SK-N-SH treated with all-trans-retinoic acid at 6 μM for 48 hours (cell line): ENCODE measurements at regions not wholly inside any gene's neighbourhood (a gene's known extent, or its start where the extent isn't known, plus 50 kb on each side); places are given as distances from the start of the nearest gene placed in this dataset.

Experiments used
- ESRRG ChIP-seq: fragments of 250-450 bp; sonication (Bioruptor Pico); IDR thresholded peaks from 2 replicates; pipeline ENCODE4 v1.6.1; 2021; ENCODE audit warnings: mild to moderate bottlenecking
- OSR1 ChIP-seq: fragments of 250-450 bp; sonication (Bioruptor Pico); IDR thresholded peaks from 2 replicates; pipeline ENCODE4 v1.8.0; 2022; ENCODE audit warnings: moderate library complexity, mild to moderate bottlenecking, inconsistent platforms
- PATZ1 ChIP-seq: fragments of 250-450 bp; sonication (Bioruptor Pico); IDR thresholded peaks from 2 replicates; pipeline ENCODE4 v1.8.0; 2020; ENCODE audit warnings: mild to moderate bottlenecking, moderate library complexity, borderline replicate concordance
- PPARA ChIP-seq: fragments of 250-450 bp; sonication (Bioruptor Pico); IDR thresholded peaks from 2 replicates; pipeline ENCODE4 v1.5.0; 2020; ENCODE audit warnings: mild to moderate bottlenecking, borderline replicate concordance
- TCF4 ChIP-seq: fragments of 250-450 bp; sonication (Bioruptor Pico); IDR thresholded peaks from 2 replicates; pipeline ENCODE4 v1.8.0; 2021; ENCODE audit warnings: mild to moderate bottlenecking, moderate library complexity, borderline replicate concordance
- TSHZ2 ChIP-seq: fragments of 250-450 bp; sonication (Bioruptor Pico); IDR thresholded peaks from 2 replicates; pipeline ENCODE4 v1.5.0; 2020; ENCODE audit warnings: mild to moderate bottlenecking, moderate library complexity
- ZC3H10 ChIP-seq: fragments of 250-450 bp; sonication (Bioruptor Pico); IDR thresholded peaks from 2 replicates; pipeline ENCODE4 v1.5.1; 2021; ENCODE audit warnings: mild to moderate bottlenecking, moderate library complexity
- ZNF565 ChIP-seq: fragments of 450-650 bp; formaldehyde crosslinking; conservative IDR thresholded peaks from 2 replicates; pipeline ENCODE4 v1.5.0; 2020; ENCODE audit warnings: low read depth, mild to moderate bottlenecking, moderate library complexity
- TF ChIP-seq, protein P1 (sequence below): fragments of 250-450 bp; sonication (Bioruptor Pico); IDR thresholded peaks from 2 replicates; pipeline ENCODE4 v1.5.1; 2021; ENCODE audit warnings: mild to moderate bottlenecking, moderate library complexity

GRCh38 chr6:66628917-66629316 lies 921.9 kb upstream of the EYS start:
- TF ChIP-seq TCF4 (CRISPR knock-in tag): no peak
- no peak for TF ChIP-seq ZNF565
- TF ChIP-seq PPARA (CRISPR knock-in tag): no peak
- no peak for TF ChIP-seq ESRRG (CRISPR knock-in tag)
- TF ChIP-seq, protein P1, sequence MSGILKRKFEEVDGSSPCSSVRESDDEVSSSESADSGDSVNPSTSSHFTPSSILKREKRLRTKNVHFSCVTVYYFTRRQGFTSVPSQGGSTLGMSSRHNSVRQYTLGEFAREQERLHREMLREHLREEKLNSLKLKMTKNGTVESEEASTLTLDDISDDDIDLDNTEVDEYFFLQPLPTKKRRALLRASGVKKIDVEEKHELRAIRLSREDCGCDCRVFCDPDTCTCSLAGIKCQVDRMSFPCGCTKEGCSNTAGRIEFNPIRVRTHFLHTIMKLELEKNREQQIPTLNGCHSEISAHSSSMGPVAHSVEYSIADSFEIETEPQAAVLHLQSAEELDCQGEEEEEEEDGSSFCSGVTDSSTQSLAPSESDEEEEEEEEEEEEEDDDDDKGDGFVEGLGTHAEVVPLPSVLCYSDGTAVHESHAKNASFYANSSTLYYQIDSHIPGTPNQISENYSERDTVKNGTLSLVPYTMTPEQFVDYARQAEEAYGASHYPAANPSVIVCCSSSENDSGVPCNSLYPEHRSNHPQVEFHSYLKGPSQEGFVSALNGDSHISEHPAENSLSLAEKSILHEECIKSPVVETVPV (CRISPR knock-in tag): no peak
- TF ChIP-seq PATZ1 (CRISPR knock-in tag): no peak
- no peak for TF ChIP-seq ZC3H10 (CRISPR knock-in tag)
- no peak for TF ChIP-seq TSHZ2
- TF ChIP-seq OSR1: no peak
